ENCODE measurements at regions not wholly inside any gene's neighbourhood (a gene's known extent, or its start where the extent isn't known, plus 50 kb on each side); places are given as distances from the start of the nearest gene placed in this dataset.
"Not testable (repeated sequence)": the region's sequence is repeated elsewhere in the genome, so short reads cannot be mapped to it uniquely, and the experiment has no call there.

- DNase-seq, result no peak
Observed at GRCh38 chr9:106038266-106039001, 344.1 kb downstream of the TMEM38B start.

GRCh38 chr9:106039151-106039935 is 345.0 kb downstream of the TMEM38B start:
- no peak for DNase-seq

- DNase-seq, result not testable (repeated sequence)
Observed at GRCh38 chr9:106041920-106042319, 347.6 kb downstream of the TMEM38B start.

DNA sequence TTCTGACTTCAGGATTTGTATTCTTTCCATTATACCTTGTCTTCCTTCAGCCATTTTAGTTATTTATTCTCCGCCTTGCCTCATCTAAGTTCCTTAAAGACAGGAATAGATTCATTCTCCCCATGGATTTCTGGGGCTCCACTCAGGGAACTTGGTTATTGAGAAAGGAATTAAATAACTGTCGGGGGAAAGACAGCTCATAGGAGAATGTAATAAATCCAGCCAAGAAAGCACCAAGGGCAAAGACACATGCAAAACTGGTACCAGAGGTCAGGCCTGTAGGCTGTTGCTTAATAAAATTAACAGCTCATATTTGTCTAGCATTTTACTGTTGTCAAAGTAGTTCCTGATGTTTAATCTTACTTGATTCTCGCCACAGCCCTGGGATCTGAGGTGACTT is 357.2 kb downstream of the TMEM38B start:
- DNase-seq, result no peak

DNA sequence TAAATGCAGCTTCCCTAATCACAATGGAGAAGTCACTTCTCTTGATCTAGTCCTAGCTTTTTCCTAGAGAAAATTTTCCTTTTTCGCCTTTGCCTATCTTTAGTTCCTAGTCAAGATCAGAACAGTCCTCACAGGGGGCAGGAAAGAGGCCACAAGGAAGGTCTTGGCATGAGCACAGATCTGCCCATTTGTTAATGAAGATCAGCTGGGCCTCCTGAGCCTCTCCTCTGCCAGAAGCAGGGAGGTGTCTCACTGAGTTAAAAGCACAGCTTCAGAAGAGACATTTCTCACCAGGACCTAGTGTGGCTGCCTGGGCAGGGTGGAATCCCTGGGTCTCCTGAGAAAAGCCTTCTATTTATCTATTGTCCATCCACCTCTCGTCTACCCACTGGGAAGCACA is 357.8 kb downstream of the TMEM38B start:
- DNase-seq, result no peak

DNA sequence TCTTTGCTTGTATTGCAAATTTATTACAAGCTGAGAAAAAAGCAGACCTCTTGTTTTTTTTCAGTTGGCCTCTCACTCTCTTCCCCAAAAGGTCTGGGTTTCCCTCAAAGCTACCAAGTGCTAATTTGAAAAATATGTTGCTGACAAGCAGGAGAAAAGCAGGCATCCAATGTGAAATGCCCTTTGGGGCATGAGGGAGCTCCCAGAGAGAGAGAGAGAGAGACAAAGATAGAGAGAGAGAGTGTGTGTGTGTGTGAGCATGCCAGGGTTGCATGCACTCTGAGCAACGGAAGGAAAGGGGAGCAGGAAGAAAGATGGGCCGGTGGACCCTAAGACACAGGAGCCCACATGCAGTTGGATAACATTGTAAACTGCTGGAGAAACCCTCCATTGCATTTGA is 358.4 kb downstream of the TMEM38B start:
- no peak for DNase-seq

- no peak for DNase-seq
Observed at GRCh38 chr9:106056328-106056727, 362.0 kb downstream of the TMEM38B start.

- DNase-seq, result no peak
Observed at GRCh38 chr9:106058460-106058859, 364.1 kb downstream of the TMEM38B start.

- DNase-seq, result peak in 3 of 58 donors; percentile 1 to 10 (median 7)
Observed at GRCh38 chr9:106059886-106060285, 365.5 kb downstream of the TMEM38B start.

GRCh38 chr9:106060885-106061284 is 366.5 kb downstream of the TMEM38B start:
- DNase-seq, result no peak

DNA sequence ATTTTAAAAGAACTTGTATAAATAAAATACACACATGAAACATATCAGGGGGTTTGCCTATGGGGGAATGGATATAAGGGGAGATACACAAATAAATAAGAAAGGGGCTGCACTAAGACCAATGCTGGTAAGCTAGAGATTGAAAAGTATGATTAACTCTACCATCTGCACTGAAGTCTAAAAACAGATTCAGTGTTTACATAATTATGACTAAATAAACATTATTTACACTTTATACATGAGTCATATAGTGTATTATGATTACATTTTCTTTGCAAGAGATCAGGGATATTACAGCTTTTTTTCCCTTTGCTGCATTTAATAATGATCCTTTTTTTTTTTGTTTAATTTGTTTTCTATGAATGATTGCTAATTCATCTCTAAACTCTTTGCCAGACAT is 367.9 kb downstream of the TMEM38B start:
- DNase-seq, result no peak

- DNase-seq, result no peak
Observed at GRCh38 chr9:106065136-106065535, 370.8 kb downstream of the TMEM38B start.

DNA sequence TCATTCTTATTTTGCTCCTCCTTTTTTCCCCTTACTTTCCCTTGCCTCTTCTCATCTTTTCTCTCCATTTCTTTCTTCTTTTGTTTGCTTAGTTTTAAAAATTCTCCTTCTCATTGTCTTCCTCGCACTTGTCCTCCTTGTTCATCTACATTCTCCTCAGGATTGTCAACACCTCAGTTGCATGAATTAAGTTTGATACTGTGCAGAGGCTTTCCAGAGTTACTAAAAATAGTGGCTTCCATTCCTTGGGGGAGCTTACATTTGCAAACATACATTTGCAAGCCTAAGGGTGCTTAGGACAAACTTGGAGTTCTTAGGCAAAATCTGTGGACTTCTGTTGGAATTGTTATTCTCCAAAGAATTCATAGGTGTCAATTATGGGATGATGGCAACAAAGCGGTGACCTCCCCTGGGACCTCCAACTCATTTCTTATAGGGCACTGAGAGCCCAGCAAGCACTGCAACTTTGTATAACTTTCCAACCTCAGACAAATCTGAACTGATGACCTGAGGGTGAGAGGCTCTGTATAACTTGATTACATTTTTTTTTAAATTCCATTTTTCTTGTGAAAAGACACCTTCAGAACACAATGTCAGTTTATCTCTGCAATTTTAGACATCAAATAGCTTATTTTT is 371.4 kb downstream of the TMEM38B start:
- DNase-seq, result no peak

DNA sequence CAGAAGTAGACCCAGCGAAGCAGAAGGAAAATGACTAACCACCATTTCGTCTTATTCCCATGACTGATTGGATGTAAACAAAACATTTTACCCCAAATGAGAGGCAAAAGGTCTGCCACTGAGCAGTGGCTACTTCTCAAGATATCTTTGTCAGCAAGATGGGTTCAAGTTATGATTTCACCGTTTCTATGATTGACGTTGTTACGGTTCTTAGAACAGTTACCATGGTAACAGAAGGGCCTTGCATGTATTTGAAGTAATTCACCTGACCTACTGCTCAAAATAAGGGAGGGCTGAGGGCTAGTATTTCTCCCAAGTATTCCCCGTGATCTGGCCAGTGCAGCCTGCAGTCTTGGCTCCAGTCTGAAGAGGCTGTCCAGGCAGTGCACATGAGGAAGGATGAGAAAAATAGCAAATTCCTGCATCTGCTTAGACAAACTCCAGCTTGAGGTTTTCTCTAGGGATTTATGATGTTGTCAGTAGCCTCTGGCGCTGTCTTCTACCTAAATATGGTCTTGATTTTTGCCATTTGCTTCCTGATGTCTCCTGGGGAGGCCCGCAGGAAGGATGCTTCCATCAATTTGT is 372.7 kb downstream of the TMEM38B start:
- DNase-seq, result no peak

- DNase-seq, result no peak
Observed at GRCh38 chr9:106069241-106069640, 374.9 kb downstream of the TMEM38B start.

- no peak for DNase-seq
Observed at GRCh38 chr9:106072421-106072820, 378.1 kb downstream of the TMEM38B start.

DNA sequence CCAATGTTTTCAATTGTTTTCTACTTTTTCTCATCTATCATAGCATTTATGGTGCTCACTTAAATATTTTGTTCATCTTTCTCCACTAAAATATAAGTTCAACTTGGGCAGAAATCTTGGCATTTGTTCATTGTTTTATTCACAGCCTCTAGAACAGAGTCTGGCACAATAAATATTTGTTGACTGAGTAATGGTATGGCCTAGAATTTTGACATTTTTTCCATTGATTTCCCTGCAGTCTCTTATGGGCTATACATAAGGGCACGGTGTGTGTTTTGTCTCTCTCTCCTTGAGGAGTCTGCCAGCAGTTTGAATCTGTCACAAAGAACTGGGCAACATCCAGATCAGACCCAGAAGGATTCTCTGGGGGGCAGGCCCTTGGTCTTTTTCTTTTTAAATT is 379.7 kb downstream of the TMEM38B start:
- no peak for DNase-seq

DNA sequence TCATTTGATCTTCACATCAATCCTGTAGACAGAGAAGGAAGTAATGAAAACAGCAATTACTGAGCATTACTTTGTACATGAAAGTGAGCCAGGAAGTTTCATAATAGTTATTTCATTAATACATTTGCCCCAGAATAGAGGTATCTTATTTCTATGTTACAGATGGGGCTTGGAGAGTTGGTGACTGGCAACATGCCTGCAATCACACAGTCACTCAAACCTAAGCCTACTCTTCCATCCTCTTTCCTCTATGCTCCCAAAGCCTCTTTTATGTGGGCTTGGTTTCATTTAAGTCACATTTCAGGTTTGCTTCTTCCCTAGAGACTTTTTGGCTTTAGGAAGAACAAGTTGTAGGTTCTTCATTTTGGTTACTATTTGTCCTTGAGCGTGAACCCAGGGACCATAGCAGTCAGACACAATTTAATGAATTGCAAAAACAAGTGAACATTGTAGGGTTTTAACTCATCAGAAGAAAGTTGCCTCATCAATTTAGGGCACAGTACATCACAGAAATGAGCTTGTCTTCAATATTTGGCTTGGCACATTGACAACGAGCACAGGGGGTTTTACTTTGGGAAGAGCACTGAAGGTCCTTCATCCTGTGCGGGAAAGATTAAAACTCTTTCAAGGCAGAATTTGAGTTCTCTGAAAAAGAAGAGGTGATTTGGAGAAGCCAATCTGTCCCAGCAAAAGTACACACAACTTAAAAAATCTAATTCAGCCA is 381.1 kb downstream of the TMEM38B start:
- DNase-seq, result no peak

DNA sequence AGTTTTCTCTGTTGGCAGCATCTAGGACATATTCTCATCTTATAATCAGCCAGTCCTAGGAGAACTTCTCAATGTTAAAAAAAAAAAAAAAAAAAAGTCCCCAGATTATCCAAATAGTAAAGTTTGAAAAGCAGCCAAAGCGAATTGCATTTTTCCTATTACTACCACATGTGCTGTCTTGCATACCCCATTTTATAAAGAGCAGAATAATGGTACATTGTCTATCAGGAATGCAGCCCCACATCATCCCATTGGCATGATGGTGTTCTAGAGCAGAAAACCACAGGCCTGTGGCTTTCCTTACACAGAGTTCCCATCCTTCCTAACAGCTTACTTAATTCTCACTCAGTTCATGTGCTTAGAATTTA is 381.6 kb downstream of the TMEM38B start:
- no peak for DNase-seq

DNA sequence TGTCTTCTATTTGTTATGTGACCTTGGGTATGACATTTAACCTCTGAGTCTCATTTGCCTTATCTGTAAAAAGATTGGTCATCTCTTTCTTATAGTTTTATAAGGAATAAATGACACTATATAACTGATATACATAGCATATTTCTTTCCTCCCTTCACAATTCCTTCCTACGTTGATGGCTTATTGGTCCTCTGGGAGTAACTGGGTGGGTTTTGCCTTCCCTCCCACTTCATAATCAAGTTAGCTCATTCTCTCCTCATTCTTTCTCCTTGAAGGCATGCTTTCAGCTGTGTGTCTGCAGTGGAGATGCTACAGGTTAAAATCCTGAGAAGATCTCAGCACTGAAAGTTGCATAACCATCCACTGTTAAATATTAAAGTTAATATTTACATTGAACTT is 382.4 kb downstream of the TMEM38B start:
- no peak for DNase-seq

DNA sequence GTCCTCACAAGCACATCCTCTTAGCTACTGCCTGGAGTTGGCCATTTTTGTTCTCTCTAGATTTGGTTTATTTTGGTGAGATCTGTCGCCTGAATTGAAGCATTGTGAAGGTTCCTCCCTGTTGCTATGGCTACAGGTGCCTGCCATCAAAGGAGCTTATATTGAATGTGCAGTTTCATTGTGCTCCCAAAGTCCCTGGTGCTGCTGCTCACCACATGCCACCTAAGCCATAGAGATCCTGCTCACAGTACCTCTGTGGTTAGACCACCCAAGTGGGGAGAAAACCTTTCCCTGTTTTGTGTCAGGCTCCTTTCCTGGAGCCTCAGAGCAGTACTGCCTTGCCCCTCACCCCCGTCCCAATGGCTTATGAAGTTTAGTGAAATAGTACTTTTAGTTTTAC is 383.4 kb downstream of the TMEM38B start:
- peak in 8 of 58 donors; percentile 1 to 8 (median 5) for DNase-seq

Measured in anterior cingulate cortex (tissue), 58 donors.